ENCODE measurements at regions not wholly inside any gene's neighbourhood (a gene's known extent, or its start where the extent isn't known, plus 50 kb on each side); places are given as distances from the start of the nearest gene placed in this dataset.

- TF ChIP-seq CTCF (IDR thresholded peaks at IDR 0.05; ENCODE audit: low read length), result no peak
- no peak for TF ChIP-seq EZH2 (IDR thresholded peaks at IDR 0.05; ENCODE audit: borderline replicate concordance, low read length)
Measured at GRCh38 chr6:135642912-135643311, 145.4 kb upstream of the AHI1 start.

Data from OCI-LY1 (cell line).